Smooth muscle cell (in vitro differentiated cells): ENCODE measurements at regions not wholly inside any gene's neighbourhood (a gene's known extent, or its start where the extent isn't known, plus 50 kb on each side); places are given as distances from the start of the nearest gene placed in this dataset.
A peak's percentile ranks its signal among the peaks of the same experiment; 100 is the strongest.

Experiments
- DNase-seq: peaks from one replicate; lab custom pipeline; 2025; ENCODE audit not compliant: unreplicated experiment; lab: John Stamatoyannopoulos, UW
- H2AFZ ChIP-seq: fragments of 200-600 bp; sonication (generic); 2 replicates; pipeline ENCODE4 v1.6.0; 2016; ENCODE audit warnings: antibody characterized with exemption, low read depth, mild to moderate bottlenecking
- H3F3A ChIP-seq: fragments of 200-600 bp; sonication (generic); 2 replicates; pipeline ENCODE4 v1.6.0; 2017; ENCODE audit warnings: antibody characterized with exemption, low read depth
- H3K27ac ChIP-seq: fragments of 200-600 bp; sonication (generic); 2 replicates; pipeline ENCODE4 v1.5.1; 2016; ENCODE audit warnings: low read depth, mild to moderate bottlenecking
- H3K27me3 ChIP-seq: fragments of 200-600 bp; sonication (generic); 2 replicates; pipeline ENCODE4 v1.6.1; 2016; ENCODE audit warnings: low read depth, mild to moderate bottlenecking
- H3K36me3 ChIP-seq: fragments of 200-600 bp; sonication (generic); 2 replicates; pipeline ENCODE4 v1.5.1; 2016; ENCODE audit warnings: low read depth
- H3K4me1 ChIP-seq: fragments of 200-600 bp; sonication (generic); 2 replicates; pipeline ENCODE4 v1.5.1; 2016; ENCODE audit warnings: low read depth
- H3K4me2 ChIP-seq: fragments of 200-600 bp; sonication (generic); 2 replicates; pipeline ENCODE4 v1.6.0; 2016; ENCODE audit warnings: mild to moderate bottlenecking
- H3K4me3 ChIP-seq: fragments of 200-600 bp; sonication (generic); 2 replicates; pipeline ENCODE4 v1.5.1; 2016; ENCODE audit warnings: mild to moderate bottlenecking
- H3K79me2 ChIP-seq: fragments of 200-600 bp; sonication (generic); 2 replicates; pipeline ENCODE4 v1.6.0; 2016; ENCODE audit warnings: low read depth, mild to moderate bottlenecking
- H3K9ac ChIP-seq: fragments of 200-600 bp; sonication (generic); 2 replicates; pipeline ENCODE4 v1.6.0; 2016; ENCODE audit warnings: low read depth
- H3K9me3 ChIP-seq: fragments of 200-600 bp; sonication (generic); replicated peaks from 2 replicates; pipeline ENCODE4 v1.5.1; 2016; ENCODE audit warnings: low read depth
- H4K20me1 ChIP-seq: fragments of 200-600 bp; sonication (generic); 2 replicates; pipeline ENCODE4 v1.6.0; 2016; ENCODE audit warnings: low read depth
- WGBS: methylation state at CpG from one replicate; pipeline ENCODE4 v1.1.7; 2016; ENCODE audit warnings: low lambda C conversion rate; 5-methylcytosine and 5-hydroxymethylcytosine counted together
- TF ChIP-seq, protein P1 (sequence below): fragments of 200-600 bp; sonication (generic); IDR thresholded peaks from 2 replicates; pipeline ENCODE4 v1.5.1; 2017; ENCODE audit warnings: borderline replicate concordance, mild to moderate bottlenecking, antibody characterized with exemption; ENCODE audit not compliant: insufficient read depth, poor library complexity, severe bottlenecking

GRCh38 chr1:235018720-235019444, 109.8 kb downstream of the TOMM20 start:
- no peak overlapping the region for H2AFZ ChIP-seq
- WGBS = 70% methylated on average over 3 of the region's 3 CpGs

DNA sequence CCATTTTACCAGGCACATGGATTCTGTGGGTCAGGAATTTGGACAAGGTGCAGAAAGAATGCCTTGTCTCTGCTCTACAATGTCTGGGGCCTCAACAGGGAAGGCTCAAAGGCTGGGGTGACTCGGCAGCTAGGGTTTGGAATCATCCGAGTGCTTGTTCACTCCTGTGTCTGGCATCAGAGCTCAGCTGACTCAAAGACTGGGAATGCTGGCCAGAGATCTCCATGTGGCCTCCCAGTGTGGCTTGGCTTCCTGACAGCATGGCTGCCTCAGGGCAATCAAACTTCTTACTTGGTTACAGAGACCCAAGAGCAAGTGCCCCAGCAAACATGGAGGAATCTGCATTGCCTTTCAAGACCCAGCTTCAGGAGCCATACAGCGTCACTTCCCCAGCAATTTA, 110.5 kb downstream of the TOMM20 start:
- no peak overlapping the region for H2AFZ ChIP-seq
- peak overlapping the region; percentile 37 for H3K4me2 ChIP-seq
- no peaks in the 10 kb centered on the region for H3K9me3 ChIP-seq
- no peaks in the 10 kb centered on the region for H3K36me3 ChIP-seq
- H3K79me2 ChIP-seq = no peaks in the 10 kb centered on the region
- no peak overlapping the region for H3K4me3 ChIP-seq
- no peaks in the 10 kb centered on the region for H3K27me3 ChIP-seq
- H3K9ac ChIP-seq = peak overlapping the region; percentile 94
- H3K4me1 ChIP-seq = peaks cover 18% of the 10 kb centered on the region
- no peaks in the 10 kb centered on the region for H4K20me1 ChIP-seq
- WGBS = 29% methylated on average over 3 of the region's 3 CpGs
- no peak for DNase-seq
- peak overlapping the region; percentile 100 for H3K27ac ChIP-seq
- TF ChIP-seq, protein P1, sequence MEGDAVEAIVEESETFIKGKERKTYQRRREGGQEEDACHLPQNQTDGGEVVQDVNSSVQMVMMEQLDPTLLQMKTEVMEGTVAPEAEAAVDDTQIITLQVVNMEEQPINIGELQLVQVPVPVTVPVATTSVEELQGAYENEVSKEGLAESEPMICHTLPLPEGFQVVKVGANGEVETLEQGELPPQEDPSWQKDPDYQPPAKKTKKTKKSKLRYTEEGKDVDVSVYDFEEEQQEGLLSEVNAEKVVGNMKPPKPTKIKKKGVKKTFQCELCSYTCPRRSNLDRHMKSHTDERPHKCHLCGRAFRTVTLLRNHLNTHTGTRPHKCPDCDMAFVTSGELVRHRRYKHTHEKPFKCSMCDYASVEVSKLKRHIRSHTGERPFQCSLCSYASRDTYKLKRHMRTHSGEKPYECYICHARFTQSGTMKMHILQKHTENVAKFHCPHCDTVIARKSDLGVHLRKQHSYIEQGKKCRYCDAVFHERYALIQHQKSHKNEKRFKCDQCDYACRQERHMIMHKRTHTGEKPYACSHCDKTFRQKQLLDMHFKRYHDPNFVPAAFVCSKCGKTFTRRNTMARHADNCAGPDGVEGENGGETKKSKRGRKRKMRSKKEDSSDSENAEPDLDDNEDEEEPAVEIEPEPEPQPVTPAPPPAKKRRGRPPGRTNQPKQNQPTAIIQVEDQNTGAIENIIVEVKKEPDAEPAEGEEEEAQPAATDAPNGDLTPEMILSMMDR = no peak
- H3F3A ChIP-seq = peaks cover 40% of the 10 kb centered on the region

More at GRCh38 chr1:235018720-235019444, 109.8 kb downstream of the TOMM20 start:
- peak overlapping the region; percentile 94 for H3K9ac ChIP-seq
- H3K79me2 ChIP-seq = no peaks in the 10 kb centered on the region
- peak overlapping the region; percentile 37 for H3K4me2 ChIP-seq
- H3K27me3 ChIP-seq = no peaks in the 10 kb centered on the region
- no peaks in the 10 kb centered on the region for H3K36me3 ChIP-seq
- TF ChIP-seq, protein P1 = no peak
- no peak for DNase-seq
- H3F3A ChIP-seq = peaks cover 40% of the 10 kb centered on the region
- peaks cover 25% of the 10 kb centered on the region for H3K4me1 ChIP-seq
- no peaks in the 10 kb centered on the region for H3K9me3 ChIP-seq
- no peak overlapping the region for H3K4me3 ChIP-seq
- H3K27ac ChIP-seq = peak overlapping the region; percentile 100
- H4K20me1 ChIP-seq = no peaks in the 10 kb centered on the region

DNA sequence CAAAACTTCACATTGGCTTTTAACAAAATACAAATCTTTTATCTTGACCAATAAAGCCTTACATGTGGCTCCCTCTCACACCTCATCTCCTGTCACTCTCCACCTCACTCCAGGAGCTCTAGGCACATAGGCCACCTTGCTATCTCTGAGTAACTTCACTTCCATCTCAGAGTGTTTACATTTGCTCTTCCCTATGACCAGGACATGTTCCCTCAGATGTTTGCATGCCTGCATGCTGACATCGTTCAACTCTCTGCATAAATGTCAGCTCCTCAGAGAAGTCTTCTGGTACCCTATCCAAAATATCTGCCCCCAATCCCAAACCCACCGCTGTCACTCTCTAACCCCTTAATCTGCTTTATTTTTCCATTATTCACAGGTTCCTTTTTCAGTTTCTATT, 110.9 kb downstream of the TOMM20 start:
- H2AFZ ChIP-seq = no peak overlapping the region
- WGBS = 84% methylated on average over 2 of the region's 2 CpGs
- H3F3A ChIP-seq = peaks cover 40% of the 10 kb centered on the region
- TF ChIP-seq, protein P1 = no peak
- H3K27ac ChIP-seq = peak overlapping the region; percentile 100
- no peak overlapping the region for H3K4me3 ChIP-seq
- no peaks in the 10 kb centered on the region for H4K20me1 ChIP-seq
- H3K9ac ChIP-seq = peak overlapping the region; percentile 94
- H3K27me3 ChIP-seq = no peaks in the 10 kb centered on the region
- no peak for DNase-seq
- H3K9me3 ChIP-seq = no peaks in the 10 kb centered on the region
- no peaks in the 10 kb centered on the region for H3K36me3 ChIP-seq
- H3K4me1 ChIP-seq = peaks cover 13% of the 10 kb centered on the region
- H3K4me2 ChIP-seq = peak overlapping the region; percentile 25
- H3K79me2 ChIP-seq = no peaks in the 10 kb centered on the region

DNA sequence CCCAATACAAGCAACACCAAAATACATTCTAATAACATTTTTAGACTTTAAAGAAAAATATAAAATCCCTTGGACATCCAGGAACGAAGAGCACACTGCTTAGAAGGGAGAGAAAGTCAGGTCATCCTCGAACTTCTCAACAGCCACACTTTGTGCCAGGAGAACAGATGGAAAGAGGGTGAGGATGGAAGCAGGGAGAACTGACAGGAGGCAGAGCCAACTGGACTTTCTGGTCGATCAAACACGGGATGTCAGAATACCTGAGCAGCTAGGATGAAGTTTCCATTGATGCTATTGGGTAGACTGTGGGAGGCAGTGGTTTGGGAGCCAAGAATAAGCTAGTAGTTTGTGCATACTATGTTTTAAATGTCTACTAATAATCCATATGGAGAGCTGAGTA, 111.4 kb downstream of the TOMM20 start:
- TF ChIP-seq, protein P1 = no peak
- H2AFZ ChIP-seq = no peak overlapping the region
- H3K79me2 ChIP-seq = no peaks in the 10 kb centered on the region
- no peaks in the 10 kb centered on the region for H3K36me3 ChIP-seq
- no peak for DNase-seq
- H3F3A ChIP-seq = peaks cover 35% of the 10 kb centered on the region
- H3K4me2 ChIP-seq = no peak overlapping the region
- no peaks in the 10 kb centered on the region for H4K20me1 ChIP-seq
- peak overlapping the region; percentile 94 for H3K9ac ChIP-seq
- peaks cover 14% of the 10 kb centered on the region for H3K4me1 ChIP-seq
- no peak overlapping the region for H3K4me3 ChIP-seq
- H3K27ac ChIP-seq = peak overlapping the region; percentile 100
- H3K27me3 ChIP-seq = no peaks in the 10 kb centered on the region
- 96% methylated on average over 4 of the region's 4 CpGs for WGBS
- no peaks in the 10 kb centered on the region for H3K9me3 ChIP-seq
